ENCODE measurements at regions not wholly inside any gene's neighbourhood (a gene's known extent, or its start where the extent isn't known, plus 50 kb on each side); places are given as distances from the start of the nearest gene placed in this dataset.

- TF ChIP-seq, protein P1, sequence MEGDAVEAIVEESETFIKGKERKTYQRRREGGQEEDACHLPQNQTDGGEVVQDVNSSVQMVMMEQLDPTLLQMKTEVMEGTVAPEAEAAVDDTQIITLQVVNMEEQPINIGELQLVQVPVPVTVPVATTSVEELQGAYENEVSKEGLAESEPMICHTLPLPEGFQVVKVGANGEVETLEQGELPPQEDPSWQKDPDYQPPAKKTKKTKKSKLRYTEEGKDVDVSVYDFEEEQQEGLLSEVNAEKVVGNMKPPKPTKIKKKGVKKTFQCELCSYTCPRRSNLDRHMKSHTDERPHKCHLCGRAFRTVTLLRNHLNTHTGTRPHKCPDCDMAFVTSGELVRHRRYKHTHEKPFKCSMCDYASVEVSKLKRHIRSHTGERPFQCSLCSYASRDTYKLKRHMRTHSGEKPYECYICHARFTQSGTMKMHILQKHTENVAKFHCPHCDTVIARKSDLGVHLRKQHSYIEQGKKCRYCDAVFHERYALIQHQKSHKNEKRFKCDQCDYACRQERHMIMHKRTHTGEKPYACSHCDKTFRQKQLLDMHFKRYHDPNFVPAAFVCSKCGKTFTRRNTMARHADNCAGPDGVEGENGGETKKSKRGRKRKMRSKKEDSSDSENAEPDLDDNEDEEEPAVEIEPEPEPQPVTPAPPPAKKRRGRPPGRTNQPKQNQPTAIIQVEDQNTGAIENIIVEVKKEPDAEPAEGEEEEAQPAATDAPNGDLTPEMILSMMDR (IDR thresholded peaks at IDR 0.05), result no peak
- no peak for TF ChIP-seq EZH2 (IDR thresholded peaks at IDR 0.05)
Measured at GRCh38 chr4:162954976-162955375, 211.7 kb downstream of the NAF1 start.
